Esophagus squamous epithelium (tissue), 5 donors: ENCODE measurements at regions not wholly inside any gene's neighbourhood (a gene's known extent, or its start where the extent isn't known, plus 50 kb on each side); places are given as distances from the start of the nearest gene placed in this dataset.

Source experiments
- DNase-seq: peaks from one replicate; lab custom pipeline; 2025; lab: John Stamatoyannopoulos, UW
- H3K27ac ChIP-seq, 4 donors: fragments of 200-600 bp; sonication (generic); one replicate each; pipeline ENCODE4 v1.5.1; 2016 to 2019; ENCODE audit warnings: mild to moderate bottlenecking in 1 of 4
- H3K27me3 ChIP-seq, 4 donors: fragments of 200-600 bp; sonication (generic); 1 replicate in 3 of 4; 2 replicates in 1 of 4; pipeline versions ENCODE4 v1.5.1 to v1.6.0; 2017 to 2021; ENCODE audit warnings: antibody characterized with exemption in 1 of 4
- H3K36me3 ChIP-seq, 3 donors: fragments of 200-600 bp; sonication (generic); one replicate each; pipeline ENCODE4 v1.5.1; 2016 to 2019
- H3K4me1 ChIP-seq, 3 donors: fragments of 200-600 bp; sonication (generic); one replicate each; pipeline ENCODE4 v1.5.1; 2017 to 2019
- H3K4me3 ChIP-seq, 4 donors: fragments of 200-600 bp; sonication (generic); 1 replicate in 3 of 4; 2 replicates in 1 of 4; pipeline ENCODE4 v1.5.1; 2016 to 2019; ENCODE audit warnings: mild to moderate bottlenecking in 2 of 4, moderate library complexity in 1 of 4
- H3K9me3 ChIP-seq, 3 donors: fragments of 200-600 bp; sonication (generic); one replicate each; pipeline ENCODE4 v1.5.1; 2016 to 2019
- CTCF ChIP-seq, 6 experiments: fragments of 450-650 bp in 4 of 6; fragments of 200-600 bp in 2 of 6; sonication (generic) in 2 of 6; IDR thresholded peaks; one replicate each; pipeline ENCODE4 v1.5.1; 2016 to 2019; ENCODE audit warnings: antibody characterized with exemption in 6 of 6, mild to moderate bottlenecking in 4 of 6, moderate library complexity in 4 of 6
- POLR2A ChIP-seq, 4 donors: fragments of 450-650 bp; IDR thresholded peaks; one replicate each; pipeline ENCODE4 v1.6.1; 2017; ENCODE audit warnings: antibody characterized with exemption in 4 of 4, mild to moderate bottlenecking in 4 of 4, moderate library complexity in 3 of 4
- WGBS, 2 donors: methylation state at CpG; one replicate each; pipeline ENCODE4 v1.1.5; 2018; 5-methylcytosine and 5-hydroxymethylcytosine counted together
- intact Hi-C: fragments of 100-400 bp; cut with DNase I; formaldehyde crosslinking; loops from one replicate; pipeline ENCODE4 v1.15.0; 2022
- donor health status: DM: yes; HTN: yes; CAD: no.

- Histone ChIP-seq H3K27ac (no peak overlapping the region), H3K27me3 (no peaks in the 10 kb centered on the region), H3K36me3 (no peaks in the 10 kb centered on the region), H3K4me1 (no peaks in the 10 kb centered on the region), H3K9me3 (peaks cover 0 to 11% (median 0%) of the 10 kb centered on the region in 3 donors), H3K4me3 (no peak overlapping the region)
- DNase-seq, result no peak
- intact Hi-C loops, result no loop called here
- TF ChIP-seq CTCF (IDR thresholded peaks at IDR 0.05), result no peak
- no peak for TF ChIP-seq POLR2A (IDR thresholded peaks at IDR 0.05)
- WGBS, 2 donors, result 55 to 66% methylated on average over 2 of the region's 2 CpGs
Observed at GRCh38 chr7:12056977-12057376, 154.1 kb upstream of the TMEM106B start.

DNA sequence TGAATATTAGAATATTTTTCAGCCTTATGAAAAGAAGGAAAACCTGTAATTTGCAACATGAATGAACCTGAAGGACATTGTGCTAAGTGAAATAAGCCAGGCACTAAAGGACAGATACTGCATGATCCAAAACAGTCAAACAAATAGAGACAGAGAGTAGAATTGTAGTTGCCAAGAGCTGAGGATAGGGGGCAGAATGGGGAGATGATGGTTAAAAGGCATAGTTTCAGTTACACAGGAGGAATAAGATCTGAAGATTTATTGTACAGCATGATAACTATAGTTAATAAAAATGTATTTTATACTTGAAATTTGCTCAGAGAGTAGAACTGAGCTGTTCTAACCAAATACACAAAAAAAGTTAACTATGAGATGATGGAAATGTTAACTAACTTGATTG, 149.0 kb upstream of the TMEM106B start:
- H3K36me3 ChIP-seq, result no peaks in the 10 kb centered on the region
- H3K9me3 ChIP-seq, result peaks cover 0 to 2% (median 0%) of the 10 kb centered on the region in 3 donors
- no peak for DNase-seq
- H3K27me3 ChIP-seq, result no peaks in the 10 kb centered on the region
- no peak overlapping the region for H3K27ac ChIP-seq
- no peaks in the 10 kb centered on the region for H3K4me1 ChIP-seq
- intact Hi-C loops, result no loop called here
- no peak overlapping the region for H3K4me3 ChIP-seq
- TF ChIP-seq CTCF (IDR thresholded peaks at IDR 0.05), result no peak

GRCh38 chr7:12064586-12065127, 146.4 kb upstream of the TMEM106B start:
- no peak overlapping the region for H3K27ac ChIP-seq
- TF ChIP-seq POLR2A (IDR thresholded peaks at IDR 0.05) (no peak), CTCF (IDR thresholded peaks at IDR 0.05) (no peak)
- H3K36me3 ChIP-seq, result no peaks in the 10 kb centered on the region
- 48 to 65% methylated on average over 1 of the region's 1 CpG for WGBS, 2 donors
- H3K27me3 ChIP-seq, result no peaks in the 10 kb centered on the region
- no peaks in the 10 kb centered on the region for H3K9me3 ChIP-seq
- no peaks in the 10 kb centered on the region for H3K4me1 ChIP-seq
- H3K4me3 ChIP-seq, result no peak overlapping the region
- no peak for DNase-seq
- intact Hi-C loops, result no loop called here

DNA sequence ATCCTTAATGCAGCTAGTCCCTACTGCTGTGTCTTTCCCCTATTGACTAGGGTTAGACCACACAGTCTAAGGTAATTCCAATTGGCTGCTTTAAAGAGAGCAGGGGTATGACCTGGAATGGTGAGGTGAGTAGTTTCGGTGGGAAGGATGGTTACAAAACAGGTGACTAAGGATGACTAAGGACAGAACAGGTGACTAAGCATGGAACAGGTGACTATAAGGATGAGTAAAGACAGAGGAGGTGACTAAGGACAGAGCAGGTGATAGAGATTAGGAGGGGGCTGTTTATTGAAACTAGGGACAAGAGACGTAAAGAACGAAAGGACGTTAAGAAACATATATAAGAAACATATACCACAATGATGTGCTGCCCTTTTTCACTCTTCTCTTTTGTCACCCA, 145.1 kb upstream of the TMEM106B start:
- no peaks in the 10 kb centered on the region for H3K36me3 ChIP-seq
- intact Hi-C loops, result no loop called here
- 65 to 66% methylated on average over 4 of the region's 4 CpGs for WGBS, 2 donors
- H3K27me3 ChIP-seq, result no peaks in the 10 kb centered on the region
- peak overlapping the region in 2 of 4 donors; percentile 52 to 77 for H3K27ac ChIP-seq
- no peak for DNase-seq
- H3K4me3 ChIP-seq, result no peak overlapping the region
- no peaks in the 10 kb centered on the region for H3K9me3 ChIP-seq
- H3K4me1 ChIP-seq, result no peaks in the 10 kb centered on the region
- TF ChIP-seq POLR2A (IDR thresholded peaks at IDR 0.05) (no peak), CTCF (IDR thresholded peaks at IDR 0.05) (no peak)

DNA sequence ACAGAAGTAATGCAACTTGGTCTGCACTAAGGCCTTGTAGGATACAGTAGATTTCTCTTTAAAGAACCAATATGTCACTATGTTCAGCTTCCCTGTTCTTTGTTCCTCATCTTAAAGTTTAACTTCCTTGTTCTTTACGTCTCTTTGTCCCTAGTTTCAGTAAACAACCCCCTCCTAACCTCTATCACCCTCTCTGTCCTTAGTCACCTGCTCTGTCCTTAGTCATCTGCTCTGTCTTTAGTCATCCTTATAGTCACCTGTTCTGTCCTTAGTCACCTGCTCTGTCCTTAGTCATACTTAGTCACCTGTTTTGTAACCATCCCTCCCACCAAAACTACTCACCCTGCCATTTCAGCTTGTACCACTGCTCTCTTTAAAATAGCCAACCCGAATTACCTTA, 144.6 kb upstream of the TMEM106B start:
- 42 to 60% methylated on average over 2 of the region's 2 CpGs for WGBS, 2 donors
- H3K4me3 ChIP-seq, result no peak overlapping the region
- DNase-seq, result no peak
- TF ChIP-seq POLR2A (IDR thresholded peaks at IDR 0.05), result no peak
- no peak for TF ChIP-seq CTCF (IDR thresholded peaks at IDR 0.05)
- intact Hi-C loops, result no loop called here
- no peaks in the 10 kb centered on the region for H3K27me3 ChIP-seq
- H3K4me1 ChIP-seq, result no peaks in the 10 kb centered on the region
- no peaks in the 10 kb centered on the region for H3K9me3 ChIP-seq
- H3K27ac ChIP-seq, result peak overlapping the region in 2 of 4 donors; percentile 52 to 77
- H3K36me3 ChIP-seq, result no peaks in the 10 kb centered on the region
